Activated B cell treated with CpG ODN at 0.5 μM for 24 hours (primary cell): ENCODE measurements at regions not wholly inside any gene's neighbourhood (a gene's known extent, or its start where the extent isn't known, plus 50 kb on each side); places are given as distances from the start of the nearest gene placed in this dataset.

Experiments
- ATAC-seq: fragments of 200-7000 bp; cut with Tn5 transposase; one replicate; pipeline ENCODE4 v1.10.0; 2021; ENCODE audit warnings: low read depth, mild to moderate bottlenecking, moderate library complexity
- CTCF ChIA-PET: fragments of 350-600 bp; sonication (Branson Sonifier 250); formaldehyde crosslinking; loops from one replicate; lab custom pipeline; 2021; ENCODE audit warnings: antibody characterized with exemption; lab: Charles Lee
- POLR2A ChIA-PET: fragments of 350-600 bp; sonication (Branson Sonifier 250); formaldehyde crosslinking; loops from one replicate; lab custom pipeline; 2021; ENCODE audit warnings: antibody characterized with exemption; lab: Charles Lee
- DNase-seq: peaks from one replicate; pipeline ENCODE4 v3.0.0; 2022
- H3K27ac Mint-ChIP-seq: one replicate; pipeline ENCODE4 v1.8.0; 2020; ENCODE audit warnings: mixed read lengths
- H3K27me3 Mint-ChIP-seq: one replicate; pipeline ENCODE4 v1.8.0; 2021; ENCODE audit warnings: mixed read lengths
- H3K36me3 Mint-ChIP-seq: one replicate; pipeline ENCODE4 v1.8.0; 2021; ENCODE audit warnings: low read depth, mixed read lengths
- H3K4me1 Mint-ChIP-seq: one replicate; pipeline ENCODE4 v1.8.0; 2021; ENCODE audit warnings: mixed read lengths
- H3K4me3 Mint-ChIP-seq: one replicate; pipeline ENCODE4 v1.8.0; 2020; ENCODE audit warnings: mild to moderate bottlenecking, mixed read lengths
- H3K9me3 Mint-ChIP-seq: one replicate; pipeline ENCODE4 v1.8.0; 2020; ENCODE audit warnings: mixed read lengths
- CTCF ChIP-seq: fragments of 200-600 bp; IDR thresholded peaks from one replicate; pipeline ENCODE4 v1.8.0; 2022; ENCODE audit warnings: antibody characterized with exemption, mild to moderate bottlenecking
- intact Hi-C: fragments of 100-400 bp; cut with micrococcal nuclease; formaldehyde crosslinking; loops from one replicate; pipeline ENCODE4 v1.15.1; 2024

GRCh38 chr5:159640921-159641320 lies 275.4 kb upstream of the ADRA1B start:
- POLR2A ChIA-PET: no interaction called here
- intact Hi-C loops: no loop called here
- H3K27ac Mint-ChIP-seq: no peak overlapping the region
- CTCF ChIA-PET: no interaction called here
- H3K9me3 Mint-ChIP-seq: peaks cover 10% of the 10 kb centered on the region
- DNase-seq: no peak
- H3K4me1 Mint-ChIP-seq: no peaks in the 10 kb centered on the region
- ATAC-seq: no peak
- no peaks in the 10 kb centered on the region for H3K36me3 Mint-ChIP-seq
- H3K27me3 Mint-ChIP-seq: peaks cover 5% of the 10 kb centered on the region
- no peak overlapping the region for H3K4me3 Mint-ChIP-seq
- TF ChIP-seq CTCF: no peak

GRCh38 chr5:159641371-159642039 lies 274.8 kb upstream of the ADRA1B start:
- no peaks in the 10 kb centered on the region for H3K4me1 Mint-ChIP-seq
- ChIA-PET POLR2A (no interaction called here), CTCF (no interaction called here)
- TF ChIP-seq CTCF: no peak
- DNase-seq: no peak
- no peak overlapping the region for H3K4me3 Mint-ChIP-seq
- peaks cover 10% of the 10 kb centered on the region for H3K9me3 Mint-ChIP-seq
- H3K27ac Mint-ChIP-seq: no peak overlapping the region
- intact Hi-C loops: no loop called here
- H3K36me3 Mint-ChIP-seq: no peaks in the 10 kb centered on the region
- H3K27me3 Mint-ChIP-seq: peaks cover 9% of the 10 kb centered on the region
- no peak for ATAC-seq

GRCh38 chr5:159642379-159642778 lies 273.9 kb upstream of the ADRA1B start:
- Mint-ChIP-seq H3K27ac (no peak overlapping the region), H3K27me3 (peaks cover 15% of the 10 kb centered on the region)
- CTCF ChIA-PET: no interaction called here

GRCh38 chr5:159644053-159644452 lies 272.2 kb upstream of the ADRA1B start:
- no peaks in the 10 kb centered on the region for H3K4me1 Mint-ChIP-seq
- no peak for DNase-seq
- H3K9me3 Mint-ChIP-seq: no peaks in the 10 kb centered on the region
- ATAC-seq: no peak
- ChIA-PET CTCF (no interaction called here), POLR2A (no interaction called here)
- intact Hi-C loops: no loop called here
- H3K36me3 Mint-ChIP-seq: no peaks in the 10 kb centered on the region
- H3K27ac Mint-ChIP-seq: no peak overlapping the region
- H3K27me3 Mint-ChIP-seq: peaks cover 13% of the 10 kb centered on the region
- TF ChIP-seq CTCF: no peak
- H3K4me3 Mint-ChIP-seq: no peak overlapping the region

More at GRCh38 chr5:159642379-159642778, 273.9 kb upstream of the ADRA1B start:
- H3K4me3 Mint-ChIP-seq: no peak overlapping the region
- intact Hi-C loops: no loop called here
- ATAC-seq: no peak
- no peaks in the 10 kb centered on the region for H3K36me3 Mint-ChIP-seq
- peaks cover 3% of the 10 kb centered on the region for H3K9me3 Mint-ChIP-seq
- DNase-seq: no peak
- TF ChIP-seq CTCF: no peak
- POLR2A ChIA-PET: no interaction called here
- H3K4me1 Mint-ChIP-seq: no peaks in the 10 kb centered on the region

GRCh38 chr5:159645179-159645846 lies 271.0 kb upstream of the ADRA1B start:
- no peak for TF ChIP-seq CTCF
- no peak for DNase-seq
- Mint-ChIP-seq H3K36me3 (no peaks in the 10 kb centered on the region), H3K4me3 (no peak overlapping the region), H3K9me3 (no peaks in the 10 kb centered on the region), H3K27me3 (peaks cover 13% of the 10 kb centered on the region), H3K4me1 (no peaks in the 10 kb centered on the region), H3K27ac (no peak overlapping the region)
- no peak for ATAC-seq
- POLR2A ChIA-PET: no interaction called here
- CTCF ChIA-PET: interaction anchor here (0.7 kb wide), 1 partner anchor 116 kb away, joined by 3 read pairs; no protein-coding TSS in a partner anchor
- intact Hi-C loops: no loop called here
